OCI-LY7 (cell line): ENCODE measurements at regions not wholly inside any gene's neighbourhood (a gene's known extent, or its start where the extent isn't known, plus 50 kb on each side); places are given as distances from the start of the nearest gene placed in this dataset.

Source experiments
- CTCF ChIP-seq: fragments of 200-600 bp; sonication (generic); conservative IDR thresholded peaks from 2 replicates; pipeline ENCODE4 v1.5.1; 2014; ENCODE audit warnings: mild to moderate bottlenecking, antibody characterized with exemption, low read length, moderate library complexity, mixed read lengths
- EZH2phosphoT487 ChIP-seq: fragments of 200-600 bp; sonication (generic); IDR thresholded peaks from 2 replicates; pipeline ENCODE4 v1.6.1; 2018; ENCODE audit warnings: low read depth, borderline replicate concordance, mild to moderate bottlenecking, mixed run types, antibody characterized with exemption, low read length, moderate library complexity, mixed read lengths

GRCh38 chr10:3853547-3854303 is 68.7 kb upstream of the KLF6 start:
- no peak for TF ChIP-seq CTCF
- no peak for TF ChIP-seq EZH2phosphoT487
